Eye (tissue), 1 donor: ENCODE measurements at regions not wholly inside any gene's neighbourhood (a gene's known extent, or its start where the extent isn't known, plus 50 kb on each side); places are given as distances from the start of the nearest gene placed in this dataset.

Experiments used
- DNase-seq: peaks from one replicate; pipeline ENCODE4 v3.0.0-alpha.2; 2015

DNA sequence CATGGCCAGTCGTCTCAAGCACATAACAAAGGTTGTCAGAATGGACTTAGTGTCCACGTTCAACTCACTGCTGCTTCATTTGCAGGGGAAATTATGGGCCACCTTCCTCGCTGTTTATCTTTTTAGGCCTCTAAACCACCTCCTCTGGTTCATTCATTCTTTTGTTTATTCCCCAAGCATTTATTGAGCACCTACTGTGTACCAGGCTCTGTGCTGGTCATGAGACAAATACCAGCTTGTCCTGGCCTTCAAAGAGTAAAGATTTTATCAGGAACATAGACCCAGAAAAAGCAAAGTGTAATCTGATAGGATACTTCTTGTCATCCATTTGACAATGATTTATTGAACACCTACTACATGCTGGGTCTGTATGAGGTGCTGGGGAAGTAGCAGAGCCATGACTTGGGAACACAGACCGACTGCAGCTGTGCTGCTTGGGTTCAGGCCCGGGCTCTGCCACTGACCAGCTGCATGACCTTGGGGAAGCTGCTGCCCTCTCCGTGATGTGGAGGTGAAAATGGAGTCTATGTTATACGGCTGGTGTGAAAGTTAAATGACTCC lies 63.4 kb upstream of the SLC6A6 start:
- no peak for DNase-seq

DNA sequence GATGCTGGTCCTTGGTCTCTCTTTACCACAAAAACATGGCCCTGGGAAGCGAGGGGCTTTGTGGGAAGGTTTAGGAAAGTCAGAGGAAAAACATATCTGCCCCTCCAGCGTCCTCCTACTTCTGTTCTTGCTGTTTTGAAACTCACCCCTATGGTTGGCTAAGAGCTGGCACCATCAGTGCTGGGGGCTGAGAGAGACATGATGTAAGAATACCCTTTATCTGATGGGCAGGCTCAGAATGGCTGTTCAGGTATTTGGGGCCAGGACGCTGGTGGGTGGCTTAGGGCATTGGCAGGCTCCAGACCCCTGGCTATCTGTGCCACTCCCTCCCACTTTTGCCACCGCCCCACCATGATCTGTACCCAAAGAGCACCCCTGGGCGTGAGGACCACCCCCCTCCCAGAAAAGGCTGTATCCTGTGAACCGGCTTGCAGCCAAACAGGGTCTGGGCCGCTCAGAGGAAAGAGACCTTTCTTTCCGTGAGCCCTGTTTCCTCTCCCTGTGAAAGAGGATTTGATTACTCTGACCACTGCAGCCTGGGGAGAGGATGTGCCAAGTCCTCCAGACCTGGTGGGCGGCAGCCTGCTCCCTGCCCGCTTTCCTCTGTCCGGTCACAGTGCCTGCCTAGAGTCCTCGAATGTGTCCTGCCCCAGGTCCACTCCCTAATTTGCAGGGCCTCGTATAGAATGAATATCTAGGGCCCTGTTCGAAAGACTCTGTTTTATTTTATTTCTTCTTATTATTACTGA lies 61.3 kb upstream of the SLC6A6 start:
- DNase-seq, result no peak

DNA sequence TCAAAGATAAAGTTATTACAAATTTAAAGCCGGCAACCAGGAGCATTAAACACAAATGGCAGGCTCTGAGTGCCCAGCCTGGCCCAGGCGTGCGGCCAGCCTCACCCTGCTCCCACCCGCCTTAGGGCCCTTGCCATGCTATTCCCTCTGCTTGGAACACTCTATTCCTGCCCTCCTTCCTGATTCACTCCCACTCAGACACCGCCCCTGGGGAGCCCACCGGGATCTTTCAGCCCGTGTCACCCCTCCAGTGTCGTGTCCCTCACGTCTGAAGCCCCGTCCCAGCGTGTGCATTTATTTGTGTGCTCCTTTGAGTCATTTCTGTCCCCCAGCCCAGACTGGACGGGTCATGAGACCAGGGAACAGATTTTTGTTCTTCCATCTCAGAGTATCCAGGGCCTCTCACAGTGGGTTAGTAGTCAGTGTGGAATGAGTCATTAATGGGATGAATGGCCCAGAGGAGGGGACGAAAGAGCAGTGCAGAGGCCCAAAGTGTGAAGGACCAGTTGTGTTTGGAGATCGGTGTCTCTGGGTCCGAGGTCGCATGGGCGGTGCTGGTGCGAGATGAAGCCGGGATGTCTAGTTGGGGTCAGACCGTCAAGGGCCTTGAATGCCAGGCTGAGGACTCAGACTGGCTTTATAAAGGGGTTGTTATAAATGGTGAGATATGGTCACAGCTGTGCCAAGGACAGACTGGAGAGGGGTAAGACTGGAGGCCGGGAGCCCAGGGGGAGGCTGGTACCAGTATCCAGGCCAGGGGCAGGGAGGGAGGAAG lies 58.9 kb upstream of the SLC6A6 start:
- no peak for DNase-seq

DNA sequence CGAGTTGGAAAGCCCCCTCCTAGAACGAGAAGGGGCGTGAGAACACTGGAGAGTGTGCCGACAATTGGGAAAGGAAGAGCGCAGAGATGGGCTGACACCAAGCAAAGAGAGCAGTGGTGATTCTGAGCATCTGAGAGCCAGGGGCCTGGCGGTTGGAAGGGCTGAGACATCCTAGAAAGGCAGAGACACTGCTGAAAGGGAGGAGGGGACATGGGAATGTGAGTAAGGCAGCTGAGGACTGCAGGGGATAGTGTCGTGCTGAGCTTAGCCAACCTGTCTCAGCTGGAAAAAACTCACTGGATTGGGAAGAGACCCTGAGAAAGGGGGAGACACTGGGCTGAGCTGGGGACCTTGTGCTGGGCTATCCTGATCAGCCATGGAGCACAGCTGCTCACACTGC lies 58.1 kb upstream of the SLC6A6 start:
- DNase-seq, result no peak

DNA sequence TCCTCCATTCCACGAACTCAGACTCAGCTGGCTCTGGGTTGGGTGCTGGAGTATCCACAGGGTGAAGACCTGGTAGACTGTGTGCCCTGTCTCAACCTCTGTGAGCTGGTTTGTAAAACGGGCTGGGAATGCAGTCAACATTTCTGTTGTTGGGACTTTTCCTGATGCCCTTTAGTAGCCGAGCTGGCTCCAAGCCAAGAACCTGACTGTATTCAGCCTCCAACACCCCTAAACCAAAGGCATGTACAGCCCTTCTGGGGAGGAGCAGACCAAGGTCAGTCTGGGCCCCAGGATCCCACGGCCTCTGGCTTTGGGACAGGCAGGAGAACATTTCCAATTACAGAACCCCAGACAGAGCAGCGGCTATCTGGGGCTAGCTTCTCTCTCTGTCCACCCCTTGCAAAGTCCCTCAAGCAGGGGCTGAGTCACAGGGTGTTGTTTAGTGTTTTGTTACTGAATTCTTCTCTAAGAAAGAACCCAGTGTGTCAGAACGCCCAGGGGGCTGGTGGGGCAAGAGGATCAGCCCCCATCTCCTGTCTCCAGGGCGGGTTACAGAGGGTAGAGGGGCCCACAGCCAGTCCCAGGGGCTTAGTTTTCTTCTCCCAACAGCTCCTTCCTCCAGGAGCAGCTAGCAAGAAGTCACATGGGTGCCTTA lies 56.8 kb upstream of the SLC6A6 start:
- DNase-seq, result no peak

DNA sequence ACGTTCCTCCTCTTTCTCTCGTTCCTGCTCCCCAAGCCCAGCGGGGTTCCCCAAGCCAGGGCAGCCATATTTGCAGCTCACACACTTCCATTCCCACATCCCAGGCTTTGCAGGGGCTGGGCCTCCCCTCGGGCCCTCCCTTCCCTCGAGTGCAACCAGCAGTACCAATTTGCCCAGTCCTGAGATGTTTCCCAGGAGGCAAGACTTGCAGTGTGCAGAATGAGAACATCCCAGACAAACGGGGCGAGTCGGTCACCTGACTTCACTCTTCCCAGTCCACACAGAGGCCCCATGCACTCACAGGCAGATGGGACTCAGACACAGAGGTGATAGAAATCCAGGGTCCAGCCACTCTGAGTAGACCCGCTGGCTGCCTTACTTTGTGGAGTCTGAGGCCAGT lies 56.2 kb upstream of the SLC6A6 start:
- no peak for DNase-seq

DNA sequence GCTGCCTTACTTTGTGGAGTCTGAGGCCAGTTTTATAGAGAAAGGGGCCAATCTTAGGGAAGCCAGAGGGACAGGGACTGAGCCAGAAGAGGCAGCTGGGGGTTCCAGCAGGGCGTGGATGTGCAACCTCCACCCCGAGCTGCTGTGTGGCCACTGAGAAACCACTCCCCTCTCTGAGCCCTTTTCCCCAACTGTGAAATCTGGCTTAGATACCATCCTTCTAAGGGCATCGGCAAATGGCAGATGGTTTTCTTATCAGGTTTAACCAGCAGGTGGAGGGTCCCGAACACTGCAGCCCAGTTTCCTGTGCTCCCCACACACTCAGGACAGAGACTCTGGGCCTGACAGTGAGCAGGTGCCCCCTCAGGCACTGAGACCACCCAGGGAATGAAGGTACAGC lies 55.8 kb upstream of the SLC6A6 start:
- no peak for DNase-seq

DNA sequence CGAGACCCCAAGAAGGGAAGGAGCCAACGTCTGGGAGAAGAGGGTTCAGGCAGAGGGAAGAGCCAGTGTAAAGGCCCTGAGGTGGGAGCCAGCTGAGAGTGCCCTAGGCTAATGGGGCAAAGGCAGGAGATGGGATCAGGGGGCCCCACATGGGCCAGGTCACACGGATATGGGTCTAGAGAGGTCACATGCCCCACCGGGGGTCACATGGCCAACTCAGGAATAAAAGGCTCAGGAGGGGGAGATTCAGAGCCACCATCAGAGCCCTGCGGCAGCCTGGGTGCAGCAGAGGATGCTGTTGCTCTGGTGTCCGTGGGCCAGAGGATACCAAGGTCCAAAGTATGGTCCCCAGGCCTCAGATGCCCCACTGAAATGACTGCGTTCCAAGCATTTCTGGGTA lies 55.3 kb upstream of the SLC6A6 start:
- DNase-seq, result no peak

DNA sequence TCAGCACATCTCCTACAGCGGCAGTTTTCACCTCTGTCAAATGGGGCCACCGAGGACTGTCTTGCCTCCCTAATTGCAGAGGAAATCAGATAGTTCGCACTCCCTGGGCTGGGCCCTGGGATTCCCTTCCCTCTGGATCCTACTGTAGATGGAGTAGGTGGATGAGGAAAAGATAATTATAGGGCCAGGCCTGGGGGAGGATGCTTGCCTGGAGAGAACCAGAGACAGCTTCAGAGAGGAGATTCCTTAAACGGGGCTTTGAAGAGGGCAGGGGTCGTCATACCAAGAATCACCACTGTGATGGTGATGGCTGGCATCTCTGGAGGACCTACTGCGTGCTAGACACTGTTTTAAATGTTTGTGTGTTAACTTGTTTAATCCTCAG lies 50.8 kb upstream of the SLC6A6 start:
- no peak for DNase-seq

DNA sequence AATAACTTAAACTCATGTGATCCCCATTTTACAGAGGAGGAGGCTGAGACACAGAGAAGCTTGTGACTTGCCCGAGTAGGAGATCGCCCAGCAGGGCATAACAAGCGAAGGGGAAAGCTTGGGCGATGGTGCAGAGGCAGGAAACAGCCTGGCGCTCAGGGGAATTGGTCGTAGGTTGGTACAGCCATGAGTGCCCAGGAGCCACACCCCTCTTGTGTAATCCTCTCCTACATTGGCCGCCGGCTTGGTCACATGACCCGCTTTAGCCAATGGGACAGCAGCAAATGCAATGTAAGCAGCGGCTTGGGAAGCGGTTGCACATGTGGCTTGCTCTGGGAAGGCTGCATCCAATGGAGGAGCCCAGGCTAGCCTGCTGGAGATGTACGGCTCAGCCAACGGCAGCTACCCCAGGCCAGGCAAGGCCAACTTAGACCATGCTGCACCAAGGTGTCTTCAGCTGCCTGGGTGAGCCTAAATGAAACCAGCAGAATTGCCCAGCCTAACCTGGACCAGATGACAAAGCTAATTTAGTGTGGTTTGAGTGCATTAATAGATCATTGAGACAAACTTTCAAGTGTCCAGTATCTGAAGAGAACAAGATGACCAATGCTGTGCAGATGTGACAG lies 50.3 kb upstream of the SLC6A6 start:
- no peak for DNase-seq
